ENCODE measurements at regions not wholly inside any gene's neighbourhood (a gene's known extent, or its start where the extent isn't known, plus 50 kb on each side); places are given as distances from the start of the nearest gene placed in this dataset.

GRCh38 chr22:27554841-27555456, 246.6 kb downstream of the MN1 start:
- Histone ChIP-seq H2AFZ (ENCODE audit: low read depth, low read length) (no peak overlapping the region), H4K20me1 (ENCODE audit: insufficient read depth, low read length) (no peaks in the 10 kb centered on the region), H3K36me3 (replicated peaks; ENCODE audit: low read depth, low read length) (no peaks in the 10 kb centered on the region), H3K4me2 (ENCODE audit: low read length) (no peak overlapping the region), H3K9ac (ENCODE audit: low read length) (no peak overlapping the region), H3K27ac (ENCODE audit: low read length) (no peak overlapping the region), H3K27me3 (ENCODE audit: low read depth, low read length) (no peaks in the 10 kb centered on the region; the same call in 1 of the 2 replicates), H3K4me1 (ENCODE audit: low read length) (no peaks in the 10 kb centered on the region), H3K4me3 (ENCODE audit: low read length) (no peak overlapping the region), H3K79me2 (ENCODE audit: low read length) (no peaks in the 10 kb centered on the region), H3K9me3 (ENCODE audit: insufficient read depth, low read length) (no peaks in the 10 kb centered on the region)
- TF ChIP-seq EZH2phosphoT487 (IDR thresholded peaks at IDR 0.05; ENCODE audit: low read depth), result no peak
- TF ChIP-seq CTCF (IDR thresholded peaks at IDR 0.05; ENCODE audit: low read depth, low read length), result no peak

GRCh38 chr22:27556371-27556770, 245.2 kb downstream of the MN1 start:
- no peak overlapping the region for H3K4me2 ChIP-seq (ENCODE audit: low read length)
- H3K79me2 ChIP-seq (ENCODE audit: low read length), result no peaks in the 10 kb centered on the region
- no peaks in the 10 kb centered on the region for H4K20me1 ChIP-seq (ENCODE audit: insufficient read depth, low read length)
- H3K4me1 ChIP-seq (ENCODE audit: low read length), result no peaks in the 10 kb centered on the region
- H3K36me3 ChIP-seq (replicated peaks; ENCODE audit: low read depth, low read length), result no peaks in the 10 kb centered on the region
- no peak overlapping the region for H3K9ac ChIP-seq (ENCODE audit: low read length)
- H3K4me3 ChIP-seq (ENCODE audit: low read length), result no peak overlapping the region
- no peak for TF ChIP-seq EZH2phosphoT487 (IDR thresholded peaks at IDR 0.05; ENCODE audit: low read depth)
- TF ChIP-seq CTCF (IDR thresholded peaks at IDR 0.05; ENCODE audit: low read depth, low read length), result no peak
- H2AFZ ChIP-seq (ENCODE audit: low read depth, low read length), result no peak overlapping the region
- H3K27ac ChIP-seq (ENCODE audit: low read length), result no peak overlapping the region
- H3K27me3 ChIP-seq (ENCODE audit: low read depth, low read length), result no peaks in the 10 kb centered on the region; the same call in 1 of the 2 replicates
- H3K9me3 ChIP-seq (ENCODE audit: insufficient read depth, low read length), result no peaks in the 10 kb centered on the region

GRCh38 chr22:27557286-27558008, 244.1 kb downstream of the MN1 start:
- Histone ChIP-seq H2AFZ (ENCODE audit: low read depth, low read length) (no peak overlapping the region), H3K27me3 (ENCODE audit: low read depth, low read length) (no peaks in the 10 kb centered on the region; the same call in 1 of the 2 replicates), H3K4me1 (ENCODE audit: low read length) (no peaks in the 10 kb centered on the region), H3K79me2 (ENCODE audit: low read length) (no peaks in the 10 kb centered on the region), H4K20me1 (ENCODE audit: insufficient read depth, low read length) (no peaks in the 10 kb centered on the region), H3K4me3 (ENCODE audit: low read length) (no peak overlapping the region), H3K4me2 (ENCODE audit: low read length) (no peak overlapping the region), H3K9ac (ENCODE audit: low read length) (no peak overlapping the region), H3K36me3 (replicated peaks; ENCODE audit: low read depth, low read length) (no peaks in the 10 kb centered on the region), H3K27ac (ENCODE audit: low read length) (no peak overlapping the region), H3K9me3 (ENCODE audit: insufficient read depth, low read length) (no peaks in the 10 kb centered on the region)
- TF ChIP-seq EZH2phosphoT487 (IDR thresholded peaks at IDR 0.05; ENCODE audit: low read depth), result no peak
- no peak for TF ChIP-seq CTCF (IDR thresholded peaks at IDR 0.05; ENCODE audit: low read depth, low read length)

GRCh38 chr22:27558658-27559371, 242.7 kb downstream of the MN1 start:
- TF ChIP-seq EZH2phosphoT487 (IDR thresholded peaks at IDR 0.05; ENCODE audit: low read depth), result no peak
- no peak for TF ChIP-seq CTCF (IDR thresholded peaks at IDR 0.05; ENCODE audit: low read depth, low read length)
- Histone ChIP-seq H2AFZ (ENCODE audit: low read depth, low read length) (no peak overlapping the region), H3K27ac (ENCODE audit: low read length) (no peak overlapping the region), H3K4me1 (ENCODE audit: low read length) (no peaks in the 10 kb centered on the region), H3K4me2 (ENCODE audit: low read length) (no peak overlapping the region), H3K27me3 (ENCODE audit: low read depth, low read length) (no peaks in the 10 kb centered on the region; the same call in 1 of the 2 replicates), H3K4me3 (ENCODE audit: low read length) (no peak overlapping the region), H3K9ac (ENCODE audit: low read length) (no peak overlapping the region), H3K9me3 (ENCODE audit: insufficient read depth, low read length) (no peaks in the 10 kb centered on the region), H4K20me1 (ENCODE audit: insufficient read depth, low read length) (no peaks in the 10 kb centered on the region), H3K79me2 (ENCODE audit: low read length) (no peaks in the 10 kb centered on the region), H3K36me3 (replicated peaks; ENCODE audit: low read depth, low read length) (no peaks in the 10 kb centered on the region)
